Kidney capillary endothelial cell (primary cell): ENCODE measurements at regions not wholly inside any gene's neighbourhood (a gene's known extent, or its start where the extent isn't known, plus 50 kb on each side); places are given as distances from the start of the nearest gene placed in this dataset.
A peak's percentile ranks its signal among the peaks of the same experiment; 100 is the strongest.
"Not testable (repeated sequence)": the region's sequence is repeated elsewhere in the genome, so short reads cannot be mapped to it uniquely, and the experiment has no call there.

ENCODE experiments used
- DNase-seq: peaks from one replicate; pipeline ENCODE4 v3.0.0-alpha.2; 2018; ENCODE audit warnings: low spot score

- DNase-seq = no peak
These were observed 1623.3 kb upstream of the B3GALT2 start for GRCh38 chr1:194809665-194810064.

DNA sequence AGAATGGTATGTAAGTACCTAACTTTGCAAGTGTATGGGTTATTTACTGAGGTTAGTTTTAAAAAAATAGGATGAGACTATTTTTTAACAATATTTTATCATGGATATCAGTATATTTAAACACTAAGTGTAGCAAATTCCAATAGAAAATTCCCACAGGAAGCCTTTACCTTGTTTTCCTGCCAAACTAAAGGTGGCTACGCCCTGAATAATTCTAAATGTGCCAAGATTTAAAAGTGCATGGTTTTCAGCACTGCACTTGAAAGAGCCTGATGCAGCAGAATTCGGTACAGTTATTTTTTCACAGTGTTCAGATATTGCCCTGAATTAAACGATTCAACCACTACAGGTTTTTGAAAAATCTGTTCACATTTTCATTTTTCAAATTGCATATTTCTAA lies 1622.8 kb upstream of the B3GALT2 start:
- DNase-seq = no peak

DNA sequence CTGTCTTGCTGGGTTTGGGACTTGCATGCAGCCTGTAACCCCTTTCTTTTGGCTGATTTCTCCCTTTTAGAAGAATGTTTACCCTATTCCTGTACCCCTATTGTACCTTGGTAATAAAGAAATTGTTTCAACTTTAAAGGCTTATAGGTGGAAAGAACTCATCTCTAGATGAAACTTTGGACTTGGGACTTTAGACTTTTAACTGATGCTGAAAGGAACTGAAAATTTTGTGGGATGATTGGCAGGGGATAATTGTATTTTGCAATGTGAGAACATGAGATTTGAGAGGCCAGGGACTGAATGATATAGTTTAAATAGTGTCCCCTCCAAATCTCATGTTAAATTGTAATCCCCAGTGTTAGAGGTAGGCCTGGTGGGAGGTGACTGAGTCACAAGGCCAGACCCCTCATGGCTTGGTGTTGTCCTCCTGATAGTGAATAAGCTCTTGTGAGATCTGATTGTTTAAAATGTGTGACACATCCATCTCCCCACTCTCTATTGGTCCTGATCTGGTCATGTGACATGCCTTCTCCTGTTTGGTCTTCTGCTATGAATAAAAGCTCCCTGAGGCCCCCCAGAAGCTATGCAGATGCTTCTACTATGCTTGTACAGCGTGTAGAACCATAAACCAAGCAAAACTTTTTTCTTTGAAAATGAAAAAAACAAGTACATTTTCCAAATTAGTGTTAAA lies 1621.3 kb upstream of the B3GALT2 start:
- DNase-seq = no peak

- no peak for DNase-seq
These were observed 1616.2 kb upstream of the B3GALT2 start for GRCh38 chr1:194802572-194802971.

DNA sequence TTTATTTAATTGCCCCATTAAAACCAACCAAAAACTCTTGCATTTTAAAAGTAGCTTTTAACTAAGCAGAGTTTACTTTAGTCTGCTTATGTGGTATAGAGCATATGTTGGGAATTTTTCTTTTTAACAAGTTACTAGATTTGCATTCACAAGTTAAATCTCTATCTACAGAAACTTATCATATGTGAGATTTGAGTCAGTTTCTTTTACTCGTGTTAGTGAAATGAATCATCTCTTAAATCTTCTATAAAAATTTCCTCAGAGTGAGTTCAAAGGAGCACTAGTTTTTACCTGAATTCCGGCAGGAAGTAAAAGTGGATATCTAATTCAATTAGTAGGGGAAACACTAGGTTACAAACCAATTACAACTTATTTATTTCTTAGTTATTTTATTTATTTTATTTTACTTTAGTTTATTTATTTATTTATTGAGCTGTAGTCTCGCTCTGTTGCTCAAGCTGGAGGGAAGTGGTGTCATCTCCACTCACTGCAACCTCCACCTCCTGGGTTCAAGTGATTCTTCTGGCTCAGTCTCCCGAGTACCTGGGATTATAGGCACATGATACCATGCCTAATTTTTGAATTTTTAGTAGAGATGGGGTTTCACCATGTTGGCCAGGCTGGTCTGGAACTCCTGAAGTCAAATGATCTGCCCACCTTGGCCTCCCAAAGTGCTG lies 1609.6 kb upstream of the B3GALT2 start:
- DNase-seq = no peak

DNA sequence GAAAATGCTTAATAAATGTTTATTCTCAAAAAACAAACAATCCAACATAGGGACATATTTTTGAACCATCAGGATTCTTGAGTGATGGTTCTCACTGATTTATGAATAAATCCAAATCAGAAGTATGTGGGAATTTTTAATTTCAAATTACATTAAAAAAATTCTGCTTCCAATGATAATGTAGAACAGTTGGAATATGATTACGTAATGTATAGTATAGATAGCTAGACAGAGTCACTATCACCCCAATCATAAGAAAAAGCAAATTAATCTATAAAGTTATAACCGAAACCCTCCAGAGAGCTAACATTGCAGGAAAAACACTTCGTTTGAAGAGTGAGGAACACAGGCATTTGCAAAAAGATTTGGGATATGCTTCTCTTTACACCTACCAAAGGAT lies 1600.6 kb upstream of the B3GALT2 start:
- DNase-seq = no peak

DNA sequence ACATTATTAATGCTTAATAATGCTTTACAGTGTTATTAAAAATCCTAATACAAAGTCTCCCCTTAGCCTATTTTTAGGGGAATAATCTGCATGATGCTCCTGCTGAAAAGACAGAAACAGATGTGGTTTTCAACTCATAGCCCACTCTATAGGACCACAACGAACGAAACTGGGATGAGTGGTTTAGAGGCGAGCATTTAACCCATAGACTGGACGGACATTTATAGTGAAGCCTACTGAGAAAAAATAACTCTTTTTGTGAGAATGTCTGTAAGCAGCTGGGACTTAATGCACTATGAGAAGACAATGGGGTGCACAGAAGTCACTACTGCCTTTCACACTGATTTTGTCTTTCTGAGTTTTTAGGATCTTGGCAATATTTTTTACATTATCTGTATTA lies 1599.6 kb upstream of the B3GALT2 start:
- DNase-seq = no peak

DNA sequence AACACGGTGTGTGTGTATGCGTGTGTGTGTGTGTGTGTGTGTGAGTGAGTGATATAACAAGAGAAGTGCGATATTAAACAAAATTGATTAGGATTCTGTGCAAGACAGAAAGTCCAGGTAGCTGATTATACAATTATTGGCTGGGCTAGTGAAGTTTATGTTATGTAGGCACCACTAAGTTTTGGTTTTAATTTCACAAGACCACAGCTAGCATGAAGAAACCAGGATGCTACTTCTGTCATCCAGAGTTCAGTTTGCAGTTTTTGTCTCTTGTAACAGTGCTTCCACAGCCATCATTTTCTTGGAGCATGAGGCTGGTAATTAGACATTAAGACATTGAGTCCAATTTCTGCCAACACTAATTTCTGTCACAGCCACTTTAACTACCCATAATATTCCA lies 1590.2 kb upstream of the B3GALT2 start:
- no peak for DNase-seq

GRCh38 chr1:194774535-194774934 lies 1588.1 kb upstream of the B3GALT2 start:
- no peak for DNase-seq

- DNase-seq = no peak
These were observed 1569.0 kb upstream of the B3GALT2 start for GRCh38 chr1:194755241-194755994.

DNA sequence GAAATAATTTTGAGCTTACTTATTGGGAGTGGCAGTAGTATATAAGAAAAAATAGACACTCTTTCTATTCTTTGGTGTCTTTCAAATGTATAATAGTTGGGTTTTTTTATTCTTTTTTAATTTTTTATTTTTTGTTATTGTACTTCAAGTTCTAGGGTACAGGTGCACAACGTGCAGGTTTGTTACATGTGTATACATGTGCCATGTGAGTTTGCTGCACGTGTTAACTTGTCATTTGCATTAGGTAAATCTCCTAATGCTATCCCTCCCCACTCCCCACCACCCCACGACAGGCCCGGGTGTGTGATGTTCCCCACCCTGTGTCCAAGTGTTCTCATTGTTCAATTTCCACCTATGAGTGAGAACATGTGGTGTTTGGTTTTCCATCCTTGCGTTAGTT lies 1552.4 kb upstream of the B3GALT2 start:
- not testable (repeated sequence) for DNase-seq

- DNase-seq = no peak
These were observed 1548.6 kb upstream of the B3GALT2 start for GRCh38 chr1:194734970-194735369.

- DNase-seq = no peak
These were observed 1544.6 kb upstream of the B3GALT2 start for GRCh38 chr1:194731025-194731424.

GRCh38 chr1:194730304-194730703 lies 1543.9 kb upstream of the B3GALT2 start:
- DNase-seq = no peak

- peak; percentile 2 for DNase-seq
These were observed 1536.7 kb upstream of the B3GALT2 start for GRCh38 chr1:194723067-194723466.

DNA sequence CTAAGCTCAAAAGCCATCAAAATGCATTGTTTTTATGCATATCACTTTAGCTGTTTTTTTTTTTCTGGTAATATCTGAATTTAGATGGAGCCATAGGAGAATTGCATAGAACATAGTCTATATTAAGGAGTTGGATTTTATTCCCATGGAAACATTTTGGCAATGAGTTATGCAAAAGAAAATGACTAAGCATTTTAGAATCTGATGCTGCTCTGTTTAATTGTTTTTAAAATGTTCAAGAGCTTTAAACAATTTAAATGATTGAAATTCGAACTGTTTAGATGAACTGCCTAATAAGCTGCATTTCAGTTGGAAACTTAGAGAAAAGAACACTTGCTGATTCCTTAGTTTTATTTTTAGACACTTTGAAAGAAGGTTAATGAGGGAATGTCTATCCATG lies 1531.5 kb upstream of the B3GALT2 start:
- DNase-seq = no peak

- DNase-seq = no peak
These were observed 1530.9 kb upstream of the B3GALT2 start for GRCh38 chr1:194717334-194717733.

GRCh38 chr1:194710671-194711070 lies 1524.3 kb upstream of the B3GALT2 start:
- DNase-seq = no peak

DNA sequence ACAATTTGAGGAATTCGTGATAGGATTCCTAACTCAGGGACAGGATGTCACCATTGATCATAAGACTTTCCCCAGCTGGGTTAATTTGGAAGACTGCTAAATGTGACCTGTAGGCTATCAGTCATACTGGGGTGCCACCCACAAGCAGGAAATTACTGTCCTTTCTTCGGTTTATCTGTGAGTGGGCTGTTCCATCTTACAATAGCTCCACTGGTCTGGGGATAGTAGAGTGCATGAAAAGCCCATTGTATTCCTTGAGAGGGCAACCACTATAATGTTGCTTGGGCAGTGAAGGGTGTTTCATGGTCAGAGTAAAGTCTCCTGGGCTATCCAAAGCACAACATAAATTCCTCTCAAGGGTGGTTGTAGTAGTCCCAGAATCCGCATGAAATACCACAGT lies 1523.0 kb upstream of the B3GALT2 start:
- DNase-seq = no peak

DNA sequence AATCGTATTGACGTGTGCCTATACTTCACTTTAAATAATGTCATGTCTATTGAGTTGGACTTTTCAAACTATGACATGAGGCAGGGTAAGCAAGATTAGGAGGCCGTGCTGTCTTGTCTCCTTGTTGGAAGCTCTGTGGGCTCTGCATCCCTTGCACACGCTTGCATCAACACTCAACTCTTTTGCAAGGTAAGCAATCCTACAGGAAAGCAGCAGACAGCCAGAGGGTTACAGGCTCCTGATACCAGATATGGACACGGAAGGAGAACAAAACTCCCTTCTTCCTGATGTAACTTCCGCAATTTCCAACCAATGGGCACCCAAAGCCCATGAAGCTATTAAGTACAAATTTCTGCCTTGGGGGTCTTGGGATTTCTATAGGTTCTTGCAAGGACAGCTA lies 1520.7 kb upstream of the B3GALT2 start:
- no peak for DNase-seq

GRCh38 chr1:194705123-194705854 lies 1518.9 kb upstream of the B3GALT2 start:
- DNase-seq = no peak

GRCh38 chr1:194698908-194699318 lies 1512.5 kb upstream of the B3GALT2 start:
- no peak for DNase-seq

GRCh38 chr1:194693244-194693643 lies 1506.8 kb upstream of the B3GALT2 start:
- no peak for DNase-seq
